GM18520 (cell line): ENCODE measurements at regions not wholly inside any gene's neighbourhood (a gene's known extent, or its start where the extent isn't known, plus 50 kb on each side); places are given as distances from the start of the nearest gene placed in this dataset.

Experiments used
- ATAC-seq: cut with Tn5 transposase; IDR thresholded peaks from one replicate; pipeline ENCODE4 v1.9.1; 2021; ENCODE audit not compliant: unreplicated experiment

- no peak for ATAC-seq
Observed at GRCh38 chr4:149296503-149296902, 519.1 kb downstream of the IQCM start.

DNA sequence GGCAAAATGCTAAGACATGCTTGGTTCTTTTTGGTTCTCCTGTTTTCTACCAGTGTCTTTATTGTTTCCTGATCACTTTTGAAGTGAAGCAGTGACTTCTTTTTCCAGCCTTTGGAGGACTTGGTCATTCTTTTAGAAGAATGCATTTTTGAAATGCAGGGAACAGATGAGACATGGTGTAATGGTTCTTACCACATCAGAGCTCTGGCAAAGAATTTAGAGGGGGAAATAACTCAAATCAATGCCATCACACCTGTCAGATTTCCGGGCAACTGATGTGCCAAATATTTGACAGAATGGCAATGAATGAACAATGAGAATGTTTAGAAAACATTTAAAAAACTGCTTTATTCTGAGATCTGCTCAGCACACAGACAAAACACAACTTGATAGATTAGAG is 519.6 kb downstream of the IQCM start:
- ATAC-seq, result no peak

GRCh38 chr4:149294601-149295000 is 521.0 kb downstream of the IQCM start:
- ATAC-seq, result no peak

DNA sequence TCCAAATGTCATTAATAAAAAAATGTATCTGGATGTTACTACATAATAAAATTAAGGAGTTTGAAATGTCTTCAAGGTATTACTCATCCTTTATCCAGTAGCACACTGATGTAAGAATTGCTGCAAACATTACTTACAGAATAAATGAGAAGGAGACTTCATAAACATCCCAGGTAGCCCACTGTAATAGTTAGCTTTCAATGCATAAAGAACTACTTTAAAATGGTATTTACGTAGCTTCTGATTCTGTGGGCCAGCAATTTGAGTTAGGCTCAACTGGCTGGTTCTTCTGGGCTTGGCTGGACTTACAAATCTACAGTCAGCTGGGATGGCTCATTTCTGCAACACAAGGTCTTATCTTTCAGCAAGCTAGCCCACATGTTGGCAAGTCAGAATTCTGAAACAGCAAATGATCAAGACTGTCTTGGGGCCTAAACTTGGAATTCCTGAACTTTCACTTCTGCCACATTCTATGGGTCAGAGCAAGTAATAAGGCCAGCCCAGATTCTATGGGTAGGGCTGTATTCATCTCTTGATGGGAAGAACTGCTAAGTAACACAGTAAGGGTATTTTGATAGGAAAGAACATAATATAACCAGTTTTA is 522.5 kb downstream of the IQCM start:
- no peak for ATAC-seq

DNA sequence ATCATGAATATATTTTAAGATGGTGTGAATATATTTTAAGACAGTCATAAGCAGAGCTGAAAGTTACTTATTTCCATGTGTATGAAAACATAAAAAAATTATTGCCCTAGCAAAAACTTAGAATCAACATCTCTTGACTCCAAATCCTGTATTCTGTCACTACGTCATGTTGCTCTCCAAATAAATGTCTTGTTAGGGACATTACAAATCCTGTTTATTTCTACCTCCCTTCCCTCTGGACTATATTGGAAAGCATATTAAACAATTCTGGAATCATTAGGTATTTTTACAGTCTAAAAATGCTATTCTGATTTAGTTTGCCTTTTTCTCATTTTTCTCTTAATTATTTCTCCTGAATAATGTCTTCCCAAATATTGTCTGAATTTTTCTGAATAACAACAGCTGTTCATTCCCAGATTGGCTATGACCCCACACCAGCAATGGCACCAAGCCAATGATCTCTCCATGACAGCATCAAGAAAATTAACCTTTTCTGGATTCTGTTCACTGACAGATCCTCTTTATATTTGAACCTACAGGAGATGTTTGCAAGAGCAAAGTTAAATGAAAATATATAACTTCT is 523.1 kb downstream of the IQCM start:
- ATAC-seq, result no peak

GRCh38 chr4:149291463-149291862 is 524.2 kb downstream of the IQCM start:
- no peak for ATAC-seq

- ATAC-seq, result no peak
Observed at GRCh38 chr4:149280806-149281205, 534.8 kb downstream of the IQCM start.

DNA sequence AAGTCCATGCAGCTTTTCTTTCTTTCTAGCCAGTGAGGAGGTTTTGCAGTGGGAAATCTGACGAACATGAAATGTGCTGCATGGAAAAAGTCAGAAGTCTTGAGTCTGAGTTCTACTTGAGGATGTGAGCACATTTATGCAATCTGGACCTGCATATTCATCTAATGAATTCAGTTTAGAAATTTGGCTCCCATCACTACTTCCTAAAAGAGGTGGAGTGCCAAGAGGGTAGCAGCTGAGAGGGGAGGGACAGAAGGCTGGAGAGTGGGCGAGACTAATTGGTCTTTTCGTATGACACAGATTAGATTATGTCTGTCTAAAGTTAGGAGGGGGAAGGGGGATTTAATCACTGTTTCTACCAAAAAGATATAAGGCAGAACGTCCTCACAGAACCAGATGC is 535.9 kb downstream of the IQCM start:
- ATAC-seq, result no peak

- ATAC-seq, result no peak
Observed at GRCh38 chr4:149279331-149279730, 536.3 kb downstream of the IQCM start.

- ATAC-seq, result no peak
Observed at GRCh38 chr4:149277705-149278104, 537.9 kb downstream of the IQCM start.

- ATAC-seq, result no peak
Observed at GRCh38 chr4:149269835-149270234, 545.8 kb downstream of the IQCM start.

GRCh38 chr4:149266301-149266700 is 549.3 kb downstream of the IQCM start:
- ATAC-seq, result no peak

GRCh38 chr4:149265645-149266044 is 550.0 kb downstream of the IQCM start:
- ATAC-seq, result no peak

- ATAC-seq, result peak; percentile 77
Observed at GRCh38 chr4:149264093-149264733, 551.4 kb downstream of the IQCM start.

- no peak for ATAC-seq
Observed at GRCh38 chr4:149248191-149248764, 567.4 kb downstream of the IQCM start.

- ATAC-seq, result no peak
Observed at GRCh38 chr4:149247164-149247563, 568.5 kb downstream of the IQCM start.

DNA sequence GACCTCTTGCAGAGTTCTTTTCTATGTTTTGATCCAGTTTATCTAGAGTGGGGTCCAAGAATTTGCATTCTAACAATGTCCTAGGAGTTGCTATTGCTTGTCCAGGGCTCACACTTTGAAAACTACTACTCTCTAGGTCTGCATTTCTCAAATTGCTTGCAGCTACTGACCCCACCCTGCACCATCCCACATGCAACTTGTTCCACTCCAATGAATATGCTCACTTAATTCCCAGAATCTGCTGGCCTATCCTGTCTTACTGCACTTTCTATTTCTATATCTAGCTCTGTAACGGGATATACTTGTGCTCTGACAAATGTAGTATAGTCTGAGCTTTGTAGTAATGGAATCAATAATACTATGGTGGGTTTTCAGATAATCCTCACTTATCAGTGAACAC is 570.3 kb downstream of the IQCM start:
- ATAC-seq, result no peak

DNA sequence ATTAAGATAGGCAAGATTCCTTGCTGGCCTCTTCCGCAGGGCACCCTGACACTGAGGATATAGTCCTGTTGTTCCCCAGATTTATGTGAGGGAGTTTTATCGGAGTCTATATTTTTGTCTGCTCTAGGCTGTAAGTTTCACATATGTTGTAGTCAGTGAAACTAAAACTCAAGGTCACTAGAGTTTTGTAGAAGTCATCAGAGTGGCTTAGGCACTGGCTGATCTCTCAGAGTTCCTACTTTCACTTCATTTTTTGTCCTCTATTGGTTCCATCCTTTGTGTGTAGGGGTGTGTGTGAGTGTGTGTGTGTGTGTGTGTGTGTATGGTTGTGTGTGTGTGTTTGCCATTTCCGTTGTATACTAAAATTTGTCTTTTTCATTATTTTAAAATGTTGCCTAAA is 577.5 kb downstream of the IQCM start:
- no peak for ATAC-seq

DNA sequence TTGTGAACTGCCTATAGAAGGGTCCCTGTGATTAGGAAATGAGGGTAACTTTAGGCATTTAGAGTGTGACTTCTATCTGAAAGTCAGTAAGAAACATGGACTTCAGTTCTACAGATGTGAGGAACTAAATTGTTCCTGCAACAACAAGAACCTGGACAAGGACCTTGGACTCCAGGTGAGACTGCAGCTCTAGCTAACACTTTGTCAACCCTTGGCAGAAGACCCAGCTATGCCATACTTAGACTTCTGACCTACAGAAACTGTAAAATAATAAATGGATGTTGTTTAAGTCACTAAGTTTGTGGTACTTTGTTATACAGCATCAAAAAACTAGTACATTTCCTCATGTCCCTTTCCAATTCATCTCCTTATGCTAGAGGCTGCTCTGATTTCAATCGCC is 580.8 kb downstream of the IQCM start:
- ATAC-seq, result no peak

DNA sequence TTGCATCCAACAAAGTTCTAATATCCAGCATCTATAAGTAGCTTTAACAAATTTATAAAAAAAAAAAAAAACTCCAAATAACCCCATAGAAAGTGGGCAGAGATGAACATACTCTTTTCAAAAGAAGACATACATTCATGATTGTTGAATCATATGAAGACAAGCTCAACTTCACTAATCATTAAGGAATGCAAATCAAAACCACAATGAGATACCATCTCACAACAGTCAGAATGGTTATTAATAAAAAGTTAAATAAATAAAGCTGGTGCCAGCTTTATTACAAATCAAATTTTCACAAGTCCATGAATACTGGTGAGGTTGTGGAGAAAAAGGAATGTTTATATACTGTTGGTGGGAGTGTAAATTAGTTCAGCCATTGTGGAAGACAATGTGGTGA is 592.0 kb downstream of the IQCM start:
- ATAC-seq, result no peak

- no peak for ATAC-seq
Observed at GRCh38 chr4:149218672-149219071, 597.0 kb downstream of the IQCM start.

DNA sequence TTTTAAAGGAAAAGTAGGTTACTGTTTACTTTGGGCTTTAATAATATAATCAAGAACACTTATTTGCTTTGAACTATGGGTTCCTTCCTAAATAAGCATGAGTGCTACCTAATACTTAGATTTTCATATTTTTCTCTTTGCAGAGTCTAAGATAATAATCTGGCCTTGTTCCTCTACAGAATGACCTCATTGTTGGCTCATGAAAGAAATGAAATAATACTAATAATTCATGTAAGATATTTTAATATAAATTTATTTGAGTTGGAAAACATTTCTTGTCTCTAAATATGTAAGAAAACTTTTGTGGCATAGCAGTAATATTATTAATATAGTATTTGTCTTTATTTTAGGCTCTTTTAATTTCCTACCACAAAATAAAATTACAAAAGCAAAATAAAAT is 601.3 kb downstream of the IQCM start:
- no peak for ATAC-seq
